ENCODE measurements at regions not wholly inside any gene's neighbourhood (a gene's known extent, or its start where the extent isn't known, plus 50 kb on each side); places are given as distances from the start of the nearest gene placed in this dataset.

- Histone ChIP-seq H4K20me1 (no peaks in the 10 kb centered on the region), H3K9me3 (peaks cover 12% of the 10 kb centered on the region), H3K4me2 (peak overlapping the region; percentile 39), H3K9ac (no peak overlapping the region; the same call in 1 of the 2 replicates), H3K4me3 (no peak overlapping the region), H3K36me3 (no peaks in the 10 kb centered on the region), H3K27me3 (no peaks in the 10 kb centered on the region), H3K4me1 (peaks cover 15% of the 10 kb centered on the region), H3K27ac (peak overlapping the region; percentile 44; the same call in 1 of the 2 replicates)
- no peak for TF ChIP-seq Cebpa-rat (IDR thresholded peaks at IDR 0.05)
Measured at GRCh38 chr9:78443946-78444345, 147.0 kb downstream of the PSAT1 start.

- H4K20me1 ChIP-seq: no peaks in the 10 kb centered on the region
- no peak overlapping the region for H3K27ac ChIP-seq
- no peak for TF ChIP-seq Cebpa-rat (IDR thresholded peaks at IDR 0.05)
- peaks cover 7% of the 10 kb centered on the region for H3K4me1 ChIP-seq
- no peak overlapping the region for H3K4me3 ChIP-seq
- H3K36me3 ChIP-seq: no peaks in the 10 kb centered on the region
- H3K27me3 ChIP-seq: no peaks in the 10 kb centered on the region
- H3K4me2 ChIP-seq: no peak overlapping the region
- H3K9me3 ChIP-seq: peaks cover 5% of the 10 kb centered on the region; the same call in 1 of the 2 replicates
- no peak overlapping the region for H3K9ac ChIP-seq
Measured at GRCh38 chr9:78448960-78449673, 152.2 kb downstream of the PSAT1 start.

- no peak overlapping the region for H3K4me3 ChIP-seq
Measured at GRCh38 chr9:78453450-78453849, 156.5 kb downstream of the PSAT1 start.

GRCh38 chr9:78462611-78463010, 165.7 kb downstream of the PSAT1 start:
- Histone ChIP-seq H3K9ac (no peak overlapping the region), H3K36me3 (no peaks in the 10 kb centered on the region), H3K4me1 (0 out of 2 replicates have a peak, but pooled peaks cover 4% of the 10 kb centered on the region), H3K4me3 (no peak overlapping the region), H3K27me3 (no peaks in the 10 kb centered on the region), H3K9me3 (peaks cover 20% of the 10 kb centered on the region), H4K20me1 (no peaks in the 10 kb centered on the region), H3K27ac (no peak overlapping the region), H3K4me2 (no peak overlapping the region)
- TF ChIP-seq Cebpa-rat (IDR thresholded peaks at IDR 0.05): no peak

More at GRCh38 chr9:78453450-78453849, 156.5 kb downstream of the PSAT1 start:
- H4K20me1 ChIP-seq: no peaks in the 10 kb centered on the region
- no peak overlapping the region for H3K9ac ChIP-seq
- no peaks in the 10 kb centered on the region for H3K36me3 ChIP-seq
- no peaks in the 10 kb centered on the region for H3K27me3 ChIP-seq
- no peak overlapping the region for H3K27ac ChIP-seq
- H3K9me3 ChIP-seq: no peaks in the 10 kb centered on the region
- TF ChIP-seq Cebpa-rat (IDR thresholded peaks at IDR 0.05): no peak
- H3K4me2 ChIP-seq: no peak overlapping the region
- H3K4me1 ChIP-seq: no peaks in the 10 kb centered on the region

GRCh38 chr9:78463750-78464149, 166.8 kb downstream of the PSAT1 start:
- no peaks in the 10 kb centered on the region for H4K20me1 ChIP-seq
- H3K36me3 ChIP-seq: no peaks in the 10 kb centered on the region
- TF ChIP-seq Cebpa-rat (IDR thresholded peaks at IDR 0.05): no peak
- no peak overlapping the region for H3K4me2 ChIP-seq
- no peak overlapping the region for H3K9ac ChIP-seq
- no peaks in the 10 kb centered on the region for H3K27me3 ChIP-seq
- H3K4me3 ChIP-seq: no peak overlapping the region
- peaks cover 20% of the 10 kb centered on the region for H3K9me3 ChIP-seq
- H3K27ac ChIP-seq: no peak overlapping the region
- H3K4me1 ChIP-seq: peaks cover 14% of the 10 kb centered on the region

GRCh38 chr9:78468231-78468630, 171.3 kb downstream of the PSAT1 start:
- Histone ChIP-seq H3K9me3 (peaks cover 5% of the 10 kb centered on the region; the same call in 1 of the 2 replicates), H3K4me1 (peaks cover 58% of the 10 kb centered on the region), H3K27ac (no peak overlapping the region), H3K27me3 (no peaks in the 10 kb centered on the region), H4K20me1 (no peaks in the 10 kb centered on the region), H3K4me2 (peak overlapping the region; percentile 74), H3K36me3 (no peaks in the 10 kb centered on the region), H3K4me3 (no peak overlapping the region), H3K9ac (no peak overlapping the region)
- TF ChIP-seq Cebpa-rat (IDR thresholded peaks at IDR 0.05): no peak

- Histone ChIP-seq H3K9ac (no peak overlapping the region), H3K4me2 (peak overlapping the region; percentile 74), H3K4me1 (peaks cover 63% of the 10 kb centered on the region), H3K27ac (no peak overlapping the region), H3K36me3 (no peaks in the 10 kb centered on the region), H3K27me3 (no peaks in the 10 kb centered on the region), H3K9me3 (peaks cover 5% of the 10 kb centered on the region), H4K20me1 (no peaks in the 10 kb centered on the region), H3K4me3 (no peak overlapping the region)
- no peak for TF ChIP-seq Cebpa-rat (IDR thresholded peaks at IDR 0.05)
Measured at GRCh38 chr9:78468974-78469576, 172.2 kb downstream of the PSAT1 start.

GRCh38 chr9:78470216-78470615, 173.3 kb downstream of the PSAT1 start:
- H3K9ac ChIP-seq: no peak overlapping the region
- no peak overlapping the region for H3K4me3 ChIP-seq
- H3K36me3 ChIP-seq: no peaks in the 10 kb centered on the region
- H3K4me2 ChIP-seq: peak overlapping the region; percentile 74
- TF ChIP-seq Cebpa-rat (IDR thresholded peaks at IDR 0.05): no peak
- H3K27me3 ChIP-seq: no peaks in the 10 kb centered on the region
- peaks cover 15% of the 10 kb centered on the region for H3K9me3 ChIP-seq
- H3K27ac ChIP-seq: no peak overlapping the region
- H3K4me1 ChIP-seq: peaks cover 63% of the 10 kb centered on the region
- H4K20me1 ChIP-seq: no peaks in the 10 kb centered on the region

GRCh38 chr9:78470741-78471140, 173.8 kb downstream of the PSAT1 start:
- Histone ChIP-seq H3K27ac (no peak overlapping the region), H4K20me1 (no peaks in the 10 kb centered on the region), H3K9ac (no peak overlapping the region), H3K4me2 (peak overlapping the region; percentile 74), H3K4me3 (no peak overlapping the region), H3K27me3 (no peaks in the 10 kb centered on the region), H3K36me3 (no peaks in the 10 kb centered on the region), H3K9me3 (peaks cover 15% of the 10 kb centered on the region), H3K4me1 (peaks cover 63% of the 10 kb centered on the region)
- no peak for TF ChIP-seq Cebpa-rat (IDR thresholded peaks at IDR 0.05)

- no peaks in the 10 kb centered on the region for H4K20me1 ChIP-seq
- H3K27me3 ChIP-seq: no peaks in the 10 kb centered on the region
- H3K4me1 ChIP-seq: peaks cover 63% of the 10 kb centered on the region
- no peak for TF ChIP-seq Cebpa-rat (IDR thresholded peaks at IDR 0.05)
- no peaks in the 10 kb centered on the region for H3K36me3 ChIP-seq
- H3K9ac ChIP-seq: no peak overlapping the region
- peaks cover 15% of the 10 kb centered on the region for H3K9me3 ChIP-seq
- H3K4me2 ChIP-seq: peak overlapping the region; percentile 74
- no peak overlapping the region for H3K4me3 ChIP-seq
- H3K27ac ChIP-seq: no peak overlapping the region
Measured at GRCh38 chr9:78472111-78472510, 175.2 kb downstream of the PSAT1 start.

Measured in BLaER1 (cell line).